B cell (primary cell): ENCODE measurements at regions not wholly inside any gene's neighbourhood (a gene's known extent, or its start where the extent isn't known, plus 50 kb on each side); places are given as distances from the start of the nearest gene placed in this dataset.

Source experiments
- CTCF ChIP-seq: fragments of 200-600 bp; IDR thresholded peaks from one replicate; pipeline ENCODE4 v1.8.0; 2022; ENCODE audit warnings: antibody characterized with exemption, mild to moderate bottlenecking
- EZH2 ChIP-seq: IDR thresholded peaks from 2 replicates; pipeline ENCODE4 v1.6.1; 2012; ENCODE audit warnings: borderline replicate concordance, low read depth, mild to moderate bottlenecking, moderate library complexity, low read length; ENCODE audit not compliant: insufficient read depth, poor library complexity, severe bottlenecking

GRCh38 chr1:88216441-88216840 lies 467.6 kb upstream of the PKN2 start:
- TF ChIP-seq CTCF, result no peak
- TF ChIP-seq EZH2, result no peak
